ENCODE measurements at regions not wholly inside any gene's neighbourhood (a gene's known extent, or its start where the extent isn't known, plus 50 kb on each side); places are given as distances from the start of the nearest gene placed in this dataset.

DNA sequence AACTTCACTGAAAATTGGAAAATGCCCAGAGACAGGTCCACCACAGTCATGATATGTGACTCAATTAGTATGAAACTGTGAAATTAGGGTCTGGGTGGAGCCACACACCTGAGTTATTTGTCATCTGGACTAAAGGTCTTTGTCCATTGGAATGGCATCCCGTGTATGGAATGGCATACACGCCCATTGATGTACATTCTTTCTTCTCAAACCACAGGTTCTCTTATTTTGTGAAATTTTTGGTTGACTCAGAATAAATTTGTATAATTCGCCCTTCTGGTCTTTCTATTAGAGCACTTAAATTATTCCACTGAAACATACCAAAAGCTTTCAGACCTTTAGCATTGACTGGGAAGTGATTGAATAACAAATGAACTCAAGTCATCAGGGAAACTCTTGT, 66.8 kb upstream of the UBE2E1 start:
- TF ChIP-seq, protein P1, sequence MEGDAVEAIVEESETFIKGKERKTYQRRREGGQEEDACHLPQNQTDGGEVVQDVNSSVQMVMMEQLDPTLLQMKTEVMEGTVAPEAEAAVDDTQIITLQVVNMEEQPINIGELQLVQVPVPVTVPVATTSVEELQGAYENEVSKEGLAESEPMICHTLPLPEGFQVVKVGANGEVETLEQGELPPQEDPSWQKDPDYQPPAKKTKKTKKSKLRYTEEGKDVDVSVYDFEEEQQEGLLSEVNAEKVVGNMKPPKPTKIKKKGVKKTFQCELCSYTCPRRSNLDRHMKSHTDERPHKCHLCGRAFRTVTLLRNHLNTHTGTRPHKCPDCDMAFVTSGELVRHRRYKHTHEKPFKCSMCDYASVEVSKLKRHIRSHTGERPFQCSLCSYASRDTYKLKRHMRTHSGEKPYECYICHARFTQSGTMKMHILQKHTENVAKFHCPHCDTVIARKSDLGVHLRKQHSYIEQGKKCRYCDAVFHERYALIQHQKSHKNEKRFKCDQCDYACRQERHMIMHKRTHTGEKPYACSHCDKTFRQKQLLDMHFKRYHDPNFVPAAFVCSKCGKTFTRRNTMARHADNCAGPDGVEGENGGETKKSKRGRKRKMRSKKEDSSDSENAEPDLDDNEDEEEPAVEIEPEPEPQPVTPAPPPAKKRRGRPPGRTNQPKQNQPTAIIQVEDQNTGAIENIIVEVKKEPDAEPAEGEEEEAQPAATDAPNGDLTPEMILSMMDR (IDR thresholded peaks at IDR 0.05; ENCODE audit: low read depth, low read length, poor library complexity, severe bottlenecking) = no peak
- no peak for TF ChIP-seq EZH2phosphoT487 (IDR thresholded peaks at IDR 0.05; ENCODE audit: borderline replicate concordance, low read length)
